ENCODE measurements at regions not wholly inside any gene's neighbourhood (a gene's known extent, or its start where the extent isn't known, plus 50 kb on each side); places are given as distances from the start of the nearest gene placed in this dataset.

DNA sequence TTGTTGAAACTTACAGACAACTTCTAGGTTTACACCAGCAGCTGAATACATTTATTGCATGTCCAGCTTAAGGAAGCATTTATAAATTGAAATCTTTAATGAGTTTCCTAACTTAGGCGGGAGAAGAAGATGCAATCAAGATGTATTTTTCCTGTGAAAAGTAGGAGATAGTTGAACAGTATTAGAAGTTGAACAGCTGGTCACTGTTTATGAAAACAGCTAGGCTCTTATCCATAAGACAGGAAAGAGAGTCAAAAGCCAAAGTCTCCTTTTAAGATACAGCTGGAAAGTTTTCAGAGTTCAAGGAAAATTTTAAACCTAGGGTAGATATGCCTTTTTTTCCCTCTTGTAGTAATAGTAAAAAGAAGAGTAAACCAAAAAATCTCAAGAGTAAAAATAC lies 236.1 kb upstream of the FERD3L start:
- no peak for DNase-seq
- H3K9me3 ChIP-seq (ENCODE audit: insufficient read depth, low read length, severe bottlenecking) = no peaks in the 10 kb centered on the region

GRCh38 chr7:19378345-19378714 lies 233.1 kb upstream of the FERD3L start:
- Histone ChIP-seq H3K4me3 (ENCODE audit: low read depth in 1 of 2, low read length in 2 of 2) (no peak overlapping the region), H4K20me1 (ENCODE audit: insufficient read depth, low read length) (no peaks in the 10 kb centered on the region), H3K79me2 (ENCODE audit: insufficient read depth, low read length) (no peaks in the 10 kb centered on the region), H3K9ac (ENCODE audit: low read depth, low read length) (no peak overlapping the region), H3K4me2 (ENCODE audit: insufficient read depth, low read length) (no peak overlapping the region), H3K9me3 (ENCODE audit: insufficient read depth, low read length, severe bottlenecking) (no peaks in the 10 kb centered on the region), H3K4me1 (ENCODE audit: insufficient read depth, low read length) (no peaks in the 10 kb centered on the region), H3K36me3 (ENCODE audit: insufficient read depth, low read length) (no peaks in the 10 kb centered on the region), H3K27ac (ENCODE audit: low read length) (no peak overlapping the region), H2AFZ (ENCODE audit: low read depth, low read length) (no peak overlapping the region), H3K27me3 (ENCODE audit: insufficient read depth, low read length, poor library complexity) (no peaks in the 10 kb centered on the region)
- TF ChIP-seq EZH2 (IDR thresholded peaks at IDR 0.05; ENCODE audit: borderline replicate concordance, low read depth, low read length, severe bottlenecking) (no peak), CTCF (IDR thresholded peaks at IDR 0.05; ENCODE audit: borderline replicate concordance, extremely low read depth, low read length, poor library complexity, severe bottlenecking) (no peak)
- no peak for ATAC-seq (ENCODE audit: insufficient read depth, low read depth)
- DNase-seq = no peak

More for the DNA sequence above, 236.1 kb upstream of the FERD3L start:
- Histone ChIP-seq H3K79me2 (ENCODE audit: insufficient read depth, low read length) (no peaks in the 10 kb centered on the region), H3K27me3 (ENCODE audit: insufficient read depth, low read length, poor library complexity) (no peaks in the 10 kb centered on the region), H2AFZ (ENCODE audit: low read depth, low read length) (no peak overlapping the region), H3K27ac (ENCODE audit: low read length) (no peak overlapping the region), H3K4me1 (ENCODE audit: insufficient read depth, low read length) (no peaks in the 10 kb centered on the region), H3K9ac (ENCODE audit: low read depth, low read length) (no peak overlapping the region), H3K4me3 (ENCODE audit: low read depth in 1 of 2, low read length in 2 of 2) (no peak overlapping the region), H4K20me1 (ENCODE audit: insufficient read depth, low read length) (no peaks in the 10 kb centered on the region), H3K4me2 (ENCODE audit: insufficient read depth, low read length) (no peak overlapping the region), H3K36me3 (ENCODE audit: insufficient read depth, low read length) (no peaks in the 10 kb centered on the region)
- TF ChIP-seq EZH2 (IDR thresholded peaks at IDR 0.05; ENCODE audit: borderline replicate concordance, low read depth, low read length, severe bottlenecking) (no peak), CTCF (IDR thresholded peaks at IDR 0.05; ENCODE audit: borderline replicate concordance, extremely low read depth, low read length, poor library complexity, severe bottlenecking) (no peak)
- ATAC-seq (ENCODE audit: insufficient read depth, low read depth) = no peak

GRCh38 chr7:19377611-19378344 lies 232.6 kb upstream of the FERD3L start:
- Histone ChIP-seq H3K4me2 (ENCODE audit: insufficient read depth, low read length) (no peak overlapping the region), H3K27ac (ENCODE audit: low read length) (no peak overlapping the region), H3K79me2 (ENCODE audit: insufficient read depth, low read length) (no peaks in the 10 kb centered on the region), H4K20me1 (ENCODE audit: insufficient read depth, low read length) (no peaks in the 10 kb centered on the region), H2AFZ (ENCODE audit: low read depth, low read length) (no peak overlapping the region; the same call in 1 of the 2 replicates), H3K9me3 (ENCODE audit: insufficient read depth, low read length, severe bottlenecking) (no peaks in the 10 kb centered on the region), H3K27me3 (ENCODE audit: insufficient read depth, low read length, poor library complexity) (no peaks in the 10 kb centered on the region), H3K36me3 (ENCODE audit: insufficient read depth, low read length) (no peaks in the 10 kb centered on the region), H3K9ac (ENCODE audit: low read depth, low read length) (no peak overlapping the region), H3K4me3 (ENCODE audit: low read depth in 1 of 2, low read length in 2 of 2) (no peak overlapping the region), H3K4me1 (ENCODE audit: insufficient read depth, low read length) (no peaks in the 10 kb centered on the region)
- no peak for TF ChIP-seq EZH2 (IDR thresholded peaks at IDR 0.05; ENCODE audit: borderline replicate concordance, low read depth, low read length, severe bottlenecking)
- TF ChIP-seq CTCF (IDR thresholded peaks at IDR 0.05; ENCODE audit: borderline replicate concordance, extremely low read depth, low read length, poor library complexity, severe bottlenecking) = no peak
- DNase-seq (no peak), ATAC-seq (ENCODE audit: insufficient read depth, low read depth) (no peak)
